ENCODE measurements at regions not wholly inside any gene's neighbourhood (a gene's known extent, or its start where the extent isn't known, plus 50 kb on each side); places are given as distances from the start of the nearest gene placed in this dataset.

- TF ChIP-seq, protein P1, sequence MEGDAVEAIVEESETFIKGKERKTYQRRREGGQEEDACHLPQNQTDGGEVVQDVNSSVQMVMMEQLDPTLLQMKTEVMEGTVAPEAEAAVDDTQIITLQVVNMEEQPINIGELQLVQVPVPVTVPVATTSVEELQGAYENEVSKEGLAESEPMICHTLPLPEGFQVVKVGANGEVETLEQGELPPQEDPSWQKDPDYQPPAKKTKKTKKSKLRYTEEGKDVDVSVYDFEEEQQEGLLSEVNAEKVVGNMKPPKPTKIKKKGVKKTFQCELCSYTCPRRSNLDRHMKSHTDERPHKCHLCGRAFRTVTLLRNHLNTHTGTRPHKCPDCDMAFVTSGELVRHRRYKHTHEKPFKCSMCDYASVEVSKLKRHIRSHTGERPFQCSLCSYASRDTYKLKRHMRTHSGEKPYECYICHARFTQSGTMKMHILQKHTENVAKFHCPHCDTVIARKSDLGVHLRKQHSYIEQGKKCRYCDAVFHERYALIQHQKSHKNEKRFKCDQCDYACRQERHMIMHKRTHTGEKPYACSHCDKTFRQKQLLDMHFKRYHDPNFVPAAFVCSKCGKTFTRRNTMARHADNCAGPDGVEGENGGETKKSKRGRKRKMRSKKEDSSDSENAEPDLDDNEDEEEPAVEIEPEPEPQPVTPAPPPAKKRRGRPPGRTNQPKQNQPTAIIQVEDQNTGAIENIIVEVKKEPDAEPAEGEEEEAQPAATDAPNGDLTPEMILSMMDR (IDR thresholded peaks at IDR 0.05; ENCODE audit: low read depth, low read length, poor library complexity, severe bottlenecking), result no peak
- TF ChIP-seq EZH2phosphoT487 (IDR thresholded peaks at IDR 0.05; ENCODE audit: borderline replicate concordance, low read length), result no peak
Observed at GRCh38 chr5:66351813-66352212, 207.7 kb downstream of the SREK1 start.

Measured in DOHH2 (cell line).